ENCODE measurements at regions not wholly inside any gene's neighbourhood (a gene's known extent, or its start where the extent isn't known, plus 50 kb on each side); places are given as distances from the start of the nearest gene placed in this dataset.
"Not testable (repeated sequence)": the region's sequence is repeated elsewhere in the genome, so short reads cannot be mapped to it uniquely, and the experiment has no call there.

DNA sequence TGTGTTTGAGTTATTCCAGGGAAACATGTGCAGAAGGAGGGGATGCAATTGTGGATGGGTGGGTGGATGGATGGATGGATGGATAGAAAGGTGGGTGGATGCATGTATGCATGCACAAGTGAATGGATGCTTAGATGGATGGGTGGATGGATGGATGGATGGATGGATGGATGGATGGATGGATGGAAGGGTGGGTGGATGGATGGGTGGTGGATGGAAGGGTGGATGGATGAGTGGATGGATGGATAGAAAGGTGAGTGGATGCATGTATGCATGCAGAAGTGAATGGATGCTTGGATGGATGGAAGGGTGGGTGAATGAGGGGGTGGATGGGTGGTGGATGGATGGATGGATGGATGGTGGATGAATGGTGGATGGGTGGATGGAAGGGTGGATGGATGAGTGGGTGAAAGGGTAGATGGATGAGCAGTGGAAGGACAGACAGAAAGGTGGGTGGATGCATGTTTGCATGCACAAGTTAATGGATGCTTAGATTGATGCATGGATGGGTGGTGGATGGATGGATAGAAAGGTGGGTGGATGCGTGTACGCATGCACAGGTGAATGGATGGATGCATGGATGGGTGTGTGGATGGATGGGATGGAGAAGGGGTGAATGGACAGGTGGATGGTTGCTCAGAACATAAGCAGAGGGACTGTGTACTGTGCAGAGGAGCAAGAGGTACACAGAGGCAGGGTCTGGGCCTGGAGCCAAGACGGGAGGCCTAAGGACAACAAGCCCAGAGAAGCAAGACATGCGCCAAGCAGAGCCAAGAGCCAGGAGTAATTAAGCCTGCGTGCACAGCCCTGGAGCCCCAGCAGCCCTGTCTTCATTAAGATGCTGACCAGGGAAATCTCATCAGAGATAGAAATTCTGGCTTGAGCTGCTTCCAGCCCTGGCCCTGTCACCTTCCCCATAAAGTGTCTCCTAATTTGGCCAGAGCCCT, 84.6 kb upstream of the PPP1R26 start:
- no peak for DNase-seq (ENCODE audit: low read depth in 4 of 4, low spot score in 3 of 4)

DNA sequence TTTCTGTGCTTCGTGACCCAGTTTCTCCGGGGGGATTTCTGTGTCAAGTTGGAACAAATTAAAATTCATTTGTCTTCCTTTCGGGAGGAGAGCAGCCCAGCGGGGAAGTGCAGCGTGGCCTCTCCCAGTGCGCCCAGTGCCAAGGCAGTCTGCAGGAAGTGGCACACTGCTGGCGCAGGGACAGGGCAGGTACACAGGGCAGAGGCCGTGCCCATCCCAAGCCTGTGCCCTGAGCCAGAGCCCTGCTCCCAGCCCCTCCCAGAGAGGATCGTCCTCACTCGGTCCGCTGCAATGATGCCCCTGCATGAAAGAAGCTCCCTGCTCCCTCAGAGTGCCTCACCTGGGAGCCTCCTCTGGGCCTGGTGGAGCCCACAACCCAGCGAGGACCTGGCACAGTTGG, 82.4 kb upstream of the PPP1R26 start:
- DNase-seq (ENCODE audit: low read depth in 4 of 4, low spot score in 3 of 4): no peak

DNA sequence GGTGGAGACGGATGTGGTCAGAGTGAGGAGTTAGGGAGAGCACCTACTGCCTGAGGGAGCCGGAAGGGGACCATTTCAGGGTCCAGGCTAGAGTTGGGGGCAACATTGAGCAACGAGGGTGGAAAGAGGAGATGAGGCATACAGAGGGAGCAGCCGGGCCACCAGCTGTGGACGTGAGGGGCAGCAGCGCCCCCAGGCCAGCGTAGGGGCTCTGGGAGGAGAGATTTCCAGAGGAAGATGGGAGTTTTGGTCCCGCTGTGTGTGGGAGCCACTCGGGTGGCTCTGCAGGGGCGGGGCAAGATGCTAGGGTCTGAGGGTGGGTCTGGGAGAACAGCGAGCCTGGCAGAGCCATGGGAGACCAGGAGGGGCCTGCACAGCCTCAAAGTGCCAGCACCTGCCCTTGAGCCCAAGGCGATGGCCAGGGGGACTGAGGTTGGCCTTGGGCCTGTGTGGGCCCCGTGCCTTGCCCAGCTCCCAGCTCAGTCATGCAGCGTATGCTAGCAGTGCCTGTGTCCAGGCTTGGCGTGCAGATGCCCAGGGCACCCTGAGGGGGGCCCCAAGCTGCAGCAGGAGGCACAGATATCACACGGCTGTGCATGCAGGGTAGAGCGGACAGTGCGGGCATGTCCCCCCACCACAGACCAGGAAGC, 80.5 kb upstream of the PPP1R26 start:
- DNase-seq (ENCODE audit: low read depth in 4 of 4, low spot score in 3 of 4): no peak

DNA sequence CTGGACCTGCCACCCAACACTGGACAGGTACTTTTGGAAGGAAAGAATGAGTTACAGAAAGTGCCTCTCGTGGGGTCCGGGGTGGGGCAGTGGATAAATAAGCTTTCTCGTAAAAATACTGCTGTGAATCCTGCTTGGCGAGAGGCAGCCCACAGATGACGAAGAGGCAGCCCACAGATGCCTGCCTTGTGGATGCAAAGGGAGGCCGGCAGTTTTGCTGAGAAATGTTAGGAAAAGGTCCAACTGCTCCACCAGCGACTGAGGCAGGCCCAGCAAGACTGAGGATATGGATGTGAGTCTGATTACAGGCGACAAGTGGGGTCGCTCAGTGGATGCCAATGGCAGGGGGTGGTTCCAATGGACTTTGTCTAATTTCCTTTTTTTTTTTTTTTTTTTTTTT, 79.1 kb upstream of the PPP1R26 start:
- DNase-seq (ENCODE audit: low read depth in 4 of 4, low spot score in 3 of 4): no peak

DNA sequence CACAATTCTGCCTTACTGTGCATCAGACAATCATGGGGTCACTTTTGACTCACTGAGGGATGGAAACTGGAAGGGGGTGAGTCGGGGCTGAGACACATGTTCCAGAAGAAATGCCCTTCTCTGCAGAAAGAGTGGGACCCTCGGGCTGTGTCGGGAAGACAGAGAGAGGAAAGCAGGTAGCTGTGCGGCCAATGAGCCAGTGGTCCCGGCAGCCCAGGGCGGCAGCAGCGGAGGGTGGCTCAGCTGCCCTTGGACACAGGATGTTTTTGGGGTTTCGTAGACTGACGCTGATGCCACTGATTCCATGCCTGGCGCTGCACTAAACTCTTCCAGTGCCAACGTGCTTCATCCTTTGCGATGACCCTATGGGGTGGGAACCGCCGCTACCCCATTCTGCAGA, 78.4 kb upstream of the PPP1R26 start:
- no peak for DNase-seq (ENCODE audit: low read depth in 4 of 4, low spot score in 3 of 4)

DNA sequence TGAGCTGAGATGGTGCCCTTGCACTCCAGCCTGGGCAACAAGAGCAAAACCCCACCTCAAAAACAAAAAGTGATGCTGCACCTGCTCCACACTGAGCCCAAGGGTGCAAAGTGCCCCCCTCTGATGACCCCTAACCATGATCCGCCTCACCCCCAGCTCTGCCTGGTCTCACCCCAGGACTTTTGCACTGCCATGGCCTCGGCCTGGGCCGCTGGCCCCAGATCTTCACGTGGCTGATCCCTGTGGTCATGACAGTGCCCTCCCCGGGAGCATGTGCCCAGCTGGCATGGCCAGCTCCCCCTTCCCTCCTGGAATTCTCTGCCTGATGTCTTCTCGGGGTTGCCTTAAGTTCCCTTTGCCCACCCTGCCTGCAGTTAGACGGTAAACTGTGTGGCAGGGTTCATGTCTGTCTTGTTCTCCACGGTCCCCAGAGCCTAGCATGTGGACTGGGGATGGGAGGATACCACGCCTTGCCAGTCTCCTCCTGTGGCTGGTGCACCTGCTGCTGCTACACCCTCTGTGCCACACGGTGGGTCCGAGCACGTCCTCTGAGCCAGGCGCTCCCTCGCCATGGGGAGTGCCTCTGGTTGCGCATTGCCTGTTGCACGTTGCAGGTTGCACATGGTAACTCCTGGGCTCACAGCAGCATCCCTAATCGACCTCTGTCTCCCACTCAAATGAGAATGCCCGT, 77.4 kb upstream of the PPP1R26 start:
- no peak for DNase-seq (ENCODE audit: low read depth in 4 of 4, low spot score in 3 of 4)

DNA sequence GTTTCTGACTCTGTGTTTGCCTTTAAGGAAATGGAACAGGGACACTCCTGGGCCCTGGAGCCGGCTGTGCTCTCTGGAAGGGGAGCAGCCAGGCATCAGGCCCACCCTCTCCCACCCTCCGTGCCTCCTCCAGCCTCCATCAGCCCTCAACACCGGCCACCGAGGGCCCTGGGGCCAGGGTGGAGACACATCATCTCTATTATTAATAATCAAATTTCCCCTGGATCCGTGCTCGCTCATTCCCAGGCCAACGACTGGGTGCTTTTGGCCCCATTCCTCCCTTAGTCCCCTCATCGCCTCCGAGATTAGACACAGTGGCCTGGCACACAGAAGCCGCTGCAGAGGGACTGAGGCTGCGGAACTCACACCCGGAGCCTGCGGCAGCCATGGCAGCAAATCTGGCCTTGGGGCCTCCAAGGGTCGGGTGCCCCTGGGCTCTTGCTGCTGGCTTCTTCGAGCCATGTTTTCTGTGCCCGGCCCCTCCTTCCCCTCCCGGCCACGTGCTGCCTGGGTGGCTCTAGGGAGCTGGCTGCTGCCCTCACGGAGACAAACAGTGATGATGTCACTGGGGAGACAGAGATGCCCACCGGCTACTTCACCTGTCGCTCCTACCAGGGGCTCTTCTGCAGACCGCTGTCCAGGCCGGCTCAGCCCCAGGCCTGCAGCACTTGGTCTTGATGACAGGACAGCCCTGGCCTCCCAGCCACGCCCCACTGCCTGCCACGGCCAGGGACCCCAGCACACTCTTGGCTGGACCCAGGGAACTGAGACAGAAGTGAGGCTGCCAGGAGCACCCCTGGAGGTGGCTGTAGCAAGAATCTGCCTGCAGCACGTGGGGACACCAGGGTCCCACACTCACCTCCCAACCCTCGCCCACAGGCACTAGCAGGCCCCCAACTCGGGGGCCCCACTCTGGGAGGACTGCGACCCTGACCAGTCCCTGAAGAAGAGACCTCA, 76.6 kb upstream of the PPP1R26 start:
- DNase-seq (ENCODE audit: low read depth in 4 of 4, low spot score in 3 of 4): no peak

DNA sequence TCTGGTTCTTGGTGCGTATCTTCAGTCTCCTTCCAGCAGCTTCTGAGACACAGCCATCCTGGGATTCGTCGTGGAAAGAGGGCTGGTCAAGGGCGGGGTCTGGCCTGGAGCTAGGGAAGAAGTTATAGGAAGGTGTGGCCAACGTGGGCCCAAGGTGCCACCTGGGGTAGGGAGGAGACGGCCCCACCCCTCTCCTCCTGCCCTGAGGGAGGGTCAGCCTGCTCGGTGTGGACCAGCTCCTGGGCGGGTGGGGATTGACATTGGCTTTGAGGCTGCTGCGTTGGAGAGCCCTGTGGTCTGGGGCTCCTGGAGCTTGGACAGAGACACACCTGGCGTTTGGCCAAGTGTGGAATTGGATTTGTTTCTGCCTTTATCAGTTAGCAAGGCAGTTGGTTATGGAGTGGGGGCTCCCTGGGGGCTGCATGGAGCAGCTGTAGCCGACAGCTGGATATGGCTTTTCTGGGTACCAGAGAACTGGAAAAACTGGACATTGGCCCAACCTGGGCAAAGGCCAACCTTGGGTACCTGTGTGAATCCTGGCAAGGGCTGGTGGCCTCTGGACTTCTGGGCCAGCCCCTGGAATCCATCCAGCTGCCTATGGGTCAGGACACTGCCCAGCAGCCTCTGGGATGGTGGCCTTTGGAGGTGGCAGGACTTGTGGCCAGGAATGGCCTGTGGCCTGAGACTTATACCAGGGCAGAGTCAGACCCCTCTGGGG, 75.7 kb upstream of the PPP1R26 start:
- no peak for DNase-seq (ENCODE audit: low read depth in 4 of 4, low spot score in 3 of 4)

DNA sequence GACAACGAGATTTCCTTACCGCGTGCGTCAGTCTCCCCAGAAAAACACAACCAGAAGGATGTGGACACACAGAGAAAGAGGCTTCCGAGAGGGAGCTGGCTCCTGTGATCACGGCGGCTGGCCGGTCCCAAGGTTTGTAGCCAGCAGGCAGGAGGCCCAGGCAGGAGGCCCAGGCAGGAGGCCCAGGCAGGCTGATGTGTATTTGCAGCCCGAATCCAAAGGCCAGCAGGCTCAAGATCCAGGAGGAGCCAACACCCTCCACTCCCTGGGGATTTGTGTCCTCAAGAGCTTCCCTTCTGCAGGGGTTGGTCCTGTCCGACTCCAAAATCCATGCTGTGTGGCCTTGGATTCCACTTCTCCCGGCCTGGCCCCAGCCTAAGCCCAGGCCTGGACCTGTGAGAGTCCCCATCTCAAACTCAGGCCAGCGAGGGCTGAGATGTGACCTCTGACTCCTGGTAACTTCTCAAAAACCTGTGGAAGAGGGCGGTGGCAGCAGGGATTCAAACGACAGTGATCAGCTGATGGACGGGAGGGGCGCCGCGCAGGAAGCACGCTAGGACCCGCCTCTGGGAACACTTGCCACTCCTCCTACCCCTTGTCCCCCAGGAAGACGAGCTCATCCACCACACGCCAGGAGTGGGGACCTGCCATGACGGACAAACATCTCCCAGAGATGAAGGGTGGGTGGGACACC, 75.0 kb upstream of the PPP1R26 start:
- DNase-seq (ENCODE audit: low read depth in 4 of 4, low spot score in 3 of 4): no peak

DNA sequence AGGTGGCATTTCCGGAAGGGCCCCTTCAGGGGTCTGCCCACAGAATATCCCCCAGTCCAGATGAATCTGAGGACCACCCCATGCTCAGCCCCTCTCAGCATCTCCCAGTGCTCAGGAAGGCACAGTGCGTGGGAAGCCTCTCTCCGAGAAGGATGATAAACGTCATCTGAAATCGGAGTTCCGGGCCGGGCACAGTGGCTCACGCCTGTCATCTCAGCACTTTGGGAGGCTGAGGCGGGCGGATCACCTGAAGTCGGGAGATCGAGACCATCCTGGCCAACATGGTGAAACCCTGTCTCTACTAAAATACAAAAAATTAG, 74.5 kb upstream of the PPP1R26 start:
- not testable (repeated sequence) for DNase-seq (ENCODE audit: low read depth in 4 of 4, low spot score in 3 of 4)

DNA sequence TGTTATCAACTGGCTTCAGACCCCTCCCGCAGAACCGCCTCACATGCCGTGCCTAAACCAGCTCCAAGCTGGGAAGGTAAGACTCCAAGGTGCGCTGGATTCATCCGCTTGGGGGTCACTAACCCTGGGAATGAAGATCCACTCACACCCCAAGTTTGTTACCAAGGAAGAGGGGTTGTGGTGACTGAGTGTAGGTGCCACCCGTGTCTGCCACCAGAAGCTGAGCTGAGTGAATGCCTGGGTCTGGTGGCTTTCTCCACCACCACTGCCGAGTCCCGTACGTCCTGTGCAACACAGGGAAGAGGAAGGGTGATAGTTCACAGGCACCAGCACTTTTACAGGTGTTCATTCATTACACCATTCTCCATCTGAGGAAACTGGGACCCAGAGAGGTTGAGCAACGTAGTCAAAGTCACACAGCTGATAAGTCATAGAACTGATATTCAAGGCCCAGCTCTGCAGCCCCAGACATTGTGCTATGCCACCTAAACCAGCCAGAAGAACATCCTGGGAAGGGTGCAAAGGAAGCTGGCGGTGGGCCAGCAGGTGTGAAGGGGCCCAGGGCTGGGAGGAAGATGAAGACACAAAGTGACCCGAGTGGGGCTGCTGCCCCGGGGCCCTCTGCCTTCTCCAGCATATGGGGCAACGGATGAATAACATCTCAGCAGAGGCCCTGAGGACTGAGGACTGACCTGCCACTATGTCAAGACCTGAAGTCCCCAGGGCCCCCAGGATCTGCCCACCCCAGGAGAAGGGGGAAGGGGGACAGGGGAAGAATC, 70.9 kb upstream of the PPP1R26 start:
- no peak for DNase-seq (ENCODE audit: low read depth in 4 of 4, low spot score in 3 of 4)

DNA sequence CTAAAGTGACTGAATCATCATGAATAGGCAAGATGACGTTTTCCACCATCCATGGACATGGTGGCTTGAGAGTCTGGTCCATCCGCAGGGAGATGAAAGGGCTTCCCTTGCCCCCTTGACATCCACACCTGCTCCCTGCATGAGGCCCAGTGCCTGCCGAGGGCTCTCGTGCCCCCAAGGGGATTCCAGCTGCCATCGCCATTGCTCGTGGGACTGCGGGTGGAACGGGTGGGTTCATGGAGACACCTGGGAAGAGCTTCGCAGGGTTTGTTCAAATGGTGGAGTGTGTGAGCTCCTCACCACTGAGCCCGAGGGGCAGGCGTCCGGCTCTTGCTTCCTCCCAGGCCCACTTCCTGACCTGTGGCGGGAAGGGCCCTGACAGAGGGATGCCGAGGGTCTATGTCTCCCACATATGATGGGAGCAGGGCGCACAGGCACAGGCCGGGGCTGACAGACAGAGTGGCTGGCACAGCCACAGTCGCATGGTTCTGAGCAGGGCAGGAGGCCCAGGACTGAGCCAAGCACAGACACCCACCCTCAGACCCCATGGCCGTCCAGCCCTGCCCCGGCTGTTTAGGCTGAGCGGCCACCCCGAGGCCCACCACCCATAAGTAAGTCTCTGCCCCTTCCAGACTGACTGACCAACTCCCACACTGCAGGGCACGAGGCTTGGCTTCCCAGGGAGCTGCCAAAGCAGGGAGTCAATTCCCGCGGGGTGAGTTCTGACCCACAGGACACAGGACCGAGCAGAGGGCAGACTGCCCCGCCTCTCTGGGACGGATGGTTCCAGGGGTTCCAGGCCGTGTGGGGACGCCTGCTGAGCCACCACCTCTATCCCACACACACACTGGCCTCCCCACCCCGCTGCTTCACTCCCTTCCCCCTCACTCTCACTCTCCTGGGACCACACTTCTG, 70.0 kb upstream of the PPP1R26 start:
- no peak for DNase-seq (ENCODE audit: low read depth in 4 of 4, low spot score in 3 of 4)

DNA sequence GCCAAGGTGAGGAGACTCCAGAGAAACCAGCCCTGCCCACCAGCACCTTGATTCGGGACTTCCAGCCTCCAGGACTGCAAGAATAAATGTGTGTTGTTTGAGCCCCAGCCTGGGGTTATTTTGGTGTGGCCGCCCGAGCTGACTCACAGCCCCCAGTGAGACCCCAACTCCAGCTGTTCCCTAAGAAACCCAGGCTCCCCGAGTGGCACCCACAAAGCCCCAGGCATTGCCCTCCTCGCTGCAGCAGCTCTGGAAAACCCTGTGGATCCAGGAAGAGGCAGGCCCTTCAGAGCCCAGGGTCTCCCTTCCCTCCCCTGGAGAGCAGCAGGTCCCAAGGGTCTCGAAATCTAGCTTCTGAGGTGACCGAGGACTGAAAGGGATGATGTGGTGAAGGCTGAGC, 69.2 kb upstream of the PPP1R26 start:
- DNase-seq (ENCODE audit: low read depth in 4 of 4, low spot score in 3 of 4): no peak

DNA sequence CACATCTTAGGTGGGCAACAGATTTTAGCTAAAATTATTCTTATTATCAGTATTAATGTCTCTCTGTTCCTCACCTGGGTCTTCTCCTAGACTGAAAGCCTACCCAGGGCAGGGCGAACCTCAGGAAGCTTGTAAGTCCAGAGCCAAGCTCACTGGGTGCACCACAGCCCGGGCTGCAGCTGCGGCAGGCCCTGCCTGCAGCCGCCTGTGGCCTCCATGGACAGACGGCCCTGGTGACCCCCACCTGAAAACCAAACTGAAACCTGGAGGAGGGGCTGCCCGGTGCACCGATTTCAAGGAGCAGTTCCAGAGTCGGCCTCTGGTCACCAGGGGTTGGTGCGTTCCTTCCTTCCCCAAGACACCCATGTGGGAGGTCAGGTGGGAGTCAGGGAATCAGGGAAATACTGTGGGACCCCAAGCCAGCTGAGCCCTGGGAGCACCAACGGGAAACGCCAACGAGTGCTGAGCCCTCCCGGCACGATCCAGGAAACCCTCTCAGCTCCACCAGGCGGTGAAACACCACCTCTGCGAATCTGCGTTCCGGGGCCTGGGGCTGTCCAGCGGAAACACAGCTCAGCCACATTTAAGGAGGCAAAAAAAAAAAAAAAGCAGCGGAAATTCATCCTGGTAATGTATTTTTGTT, 68.6 kb upstream of the PPP1R26 start:
- DNase-seq (ENCODE audit: low read depth in 4 of 4, low spot score in 3 of 4): no peak

DNA sequence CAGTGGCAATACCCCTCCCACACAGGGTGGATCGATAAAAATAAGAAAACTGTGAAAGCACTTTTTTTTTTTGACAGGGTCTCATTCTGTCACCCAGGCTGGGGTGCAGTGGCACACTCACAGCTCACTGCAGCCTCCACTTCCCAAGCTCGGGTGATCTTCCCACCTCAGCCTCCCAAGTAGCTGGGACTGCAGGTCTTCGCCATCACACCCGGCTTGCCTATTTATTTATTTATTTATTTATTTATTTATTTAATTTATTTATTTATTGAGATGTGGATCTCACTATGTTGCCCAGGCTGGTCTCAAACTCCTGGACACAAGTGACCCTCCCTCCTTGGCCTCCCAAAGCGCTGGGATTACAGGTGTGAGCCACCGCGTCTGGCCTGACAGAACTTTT, 68.0 kb upstream of the PPP1R26 start:
- not testable (repeated sequence) for DNase-seq (ENCODE audit: low read depth in 4 of 4, low spot score in 3 of 4)

DNA sequence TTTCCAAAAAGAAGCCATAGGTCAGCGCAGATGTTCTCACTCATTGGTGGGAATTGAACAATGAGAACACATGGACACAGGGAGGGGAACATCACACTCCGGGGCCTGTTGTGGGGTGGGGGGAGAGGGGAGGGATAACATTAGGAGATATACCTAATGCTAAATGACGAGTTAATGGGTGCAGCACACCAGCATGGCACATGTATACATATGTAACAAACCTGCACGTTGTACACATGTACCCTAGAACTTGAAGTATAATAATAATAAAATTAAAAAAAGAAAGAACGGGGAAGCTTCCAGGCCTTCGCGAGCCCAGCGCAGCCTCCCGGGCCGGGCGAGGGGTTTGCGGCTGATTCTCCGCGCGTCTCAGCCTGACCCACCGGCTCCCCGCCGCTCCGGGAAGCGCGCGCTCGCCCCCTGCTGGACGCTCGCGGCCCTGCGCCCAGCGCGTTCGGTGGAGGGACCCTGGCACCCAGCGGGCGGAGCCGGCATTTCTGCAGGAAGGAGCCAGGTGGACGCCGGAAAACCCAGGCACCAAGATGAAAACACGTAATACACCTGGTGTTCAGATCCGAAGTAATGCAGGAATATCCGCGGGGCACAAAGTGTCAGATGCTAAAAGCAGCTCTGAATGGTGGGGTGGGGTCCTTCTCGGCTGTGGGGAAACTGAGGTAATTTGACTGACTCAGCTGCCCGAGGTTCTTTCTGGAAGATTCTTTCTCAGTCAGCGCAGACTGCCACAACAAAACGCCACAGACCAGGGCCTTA, 67.1 kb upstream of the PPP1R26 start:
- DNase-seq (ENCODE audit: low read depth in 4 of 4, low spot score in 3 of 4): peak; percentile 21 to 54 (median 36)

DNA sequence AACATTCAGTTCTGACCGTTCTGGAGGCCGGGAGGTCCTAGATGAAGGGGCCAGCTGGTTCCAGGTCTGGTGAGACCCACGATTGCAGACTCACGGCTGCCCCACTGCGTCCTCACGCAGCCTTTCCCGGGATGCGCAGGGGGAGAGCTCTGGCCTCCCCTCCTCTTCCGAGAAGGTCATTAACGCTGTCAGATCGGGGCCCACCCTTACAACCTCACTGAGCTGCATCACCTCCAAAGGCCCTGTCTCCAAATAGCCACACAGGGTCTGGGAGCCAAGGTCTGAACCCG, 66.6 kb upstream of the PPP1R26 start:
- no peak for DNase-seq (ENCODE audit: low read depth in 4 of 4, low spot score in 3 of 4)
